ENCODE measurements at regions not wholly inside any gene's neighbourhood (a gene's known extent, or its start where the extent isn't known, plus 50 kb on each side); places are given as distances from the start of the nearest gene placed in this dataset.

GRCh38 chr13:31923134-31923763 is 108.3 kb upstream of the FRY start:
- Histone ChIP-seq H3K27me3 (ENCODE audit: control insufficient read depth in 2 of 2, insufficient read depth in 2 of 2, low read length in 2 of 2) (no peaks in the 10 kb centered on the region), H3K9ac (ENCODE audit: low read depth in 1 of 2, low read length in 2 of 2) (no peak overlapping the region), H3K4me1 (ENCODE audit: control insufficient read depth in 2 of 2, insufficient read depth in 2 of 2, low read length in 2 of 2) (peaks cover 6 to 8% of the 10 kb centered on the region in 2 donors), H3K36me3 (ENCODE audit: control insufficient read depth in 2 of 2, insufficient read depth in 2 of 2, low read length in 2 of 2) (no peaks in the 10 kb centered on the region), H3K27ac (ENCODE audit: low read depth in 2 of 2, low read length in 2 of 2) (no peak overlapping the region), H3K4me3 (ENCODE audit: low read length in 2 of 2) (no peak overlapping the region), H3K9me3 (ENCODE audit: control insufficient read depth in 2 of 2, low read length in 2 of 2) (no peaks in the 10 kb centered on the region)

DNA sequence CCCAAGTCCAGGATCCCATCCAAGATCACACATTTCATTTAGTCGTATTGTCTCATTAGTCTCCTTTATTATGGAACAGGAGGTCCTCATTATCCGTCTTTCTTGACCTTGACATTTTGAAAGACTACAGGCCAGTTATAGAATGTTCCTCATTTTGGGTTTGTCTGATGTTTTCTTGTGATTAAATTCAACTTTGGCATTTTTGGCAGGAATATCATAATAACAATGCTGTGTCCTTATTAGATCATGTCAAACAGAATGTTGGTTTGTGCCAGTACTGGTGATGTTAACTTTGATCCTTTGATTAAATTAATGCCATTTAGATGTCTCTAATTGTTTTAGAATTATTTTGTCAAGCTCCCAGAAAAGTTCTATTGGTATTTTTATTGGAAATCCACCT is 106.5 kb upstream of the FRY start:
- peaks cover 6 to 8% of the 10 kb centered on the region in 2 donors for H3K4me1 ChIP-seq (ENCODE audit: control insufficient read depth in 2 of 2, insufficient read depth in 2 of 2, low read length in 2 of 2)
- no peaks in the 10 kb centered on the region for H3K9me3 ChIP-seq (ENCODE audit: control insufficient read depth in 2 of 2, low read length in 2 of 2)
- no peak overlapping the region for H3K9ac ChIP-seq (ENCODE audit: low read depth in 1 of 2, low read length in 2 of 2)
- H3K27me3 ChIP-seq (ENCODE audit: control insufficient read depth in 2 of 2, insufficient read depth in 2 of 2, low read length in 2 of 2) = no peaks in the 10 kb centered on the region
- H3K27ac ChIP-seq (ENCODE audit: low read depth in 2 of 2, low read length in 2 of 2) = no peak overlapping the region
- no peaks in the 10 kb centered on the region for H3K36me3 ChIP-seq (ENCODE audit: control insufficient read depth in 2 of 2, insufficient read depth in 2 of 2, low read length in 2 of 2)
- no peak overlapping the region for H3K4me3 ChIP-seq (ENCODE audit: low read length in 2 of 2)

DNA sequence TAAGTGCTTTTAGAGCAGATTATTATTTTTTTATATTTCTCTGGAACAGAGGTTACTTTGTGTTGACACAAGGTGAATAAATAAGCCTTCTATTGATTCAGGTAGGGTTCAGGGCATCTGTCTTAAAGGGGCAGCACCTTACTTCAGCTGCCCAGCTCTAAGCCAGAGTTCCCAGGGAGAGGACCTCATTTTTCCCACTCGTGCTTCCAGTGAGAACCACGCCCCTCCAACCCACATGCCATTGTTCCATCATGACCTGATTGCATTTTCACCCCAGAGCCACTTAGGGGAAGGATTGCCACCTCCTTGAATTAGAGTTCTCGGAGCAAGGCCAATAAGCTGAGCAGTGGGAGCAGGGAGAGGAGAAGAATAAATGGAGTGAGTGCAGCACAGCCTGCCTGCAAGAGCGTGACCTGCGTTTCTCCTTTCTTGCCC is 104.3 kb upstream of the FRY start:
- Histone ChIP-seq H3K9ac (ENCODE audit: low read depth in 1 of 2, low read length in 2 of 2) (no peak overlapping the region), H3K27me3 (ENCODE audit: control insufficient read depth in 2 of 2, insufficient read depth in 2 of 2, low read length in 2 of 2) (no peaks in the 10 kb centered on the region), H3K4me3 (ENCODE audit: low read length in 2 of 2) (no peak overlapping the region), H3K27ac (ENCODE audit: low read depth in 2 of 2, low read length in 2 of 2) (no peak overlapping the region), H3K4me1 (ENCODE audit: control insufficient read depth in 2 of 2, insufficient read depth in 2 of 2, low read length in 2 of 2) (peaks cover 6% of the 10 kb centered on the region in 2 donors), H3K36me3 (ENCODE audit: control insufficient read depth in 2 of 2, insufficient read depth in 2 of 2, low read length in 2 of 2) (no peaks in the 10 kb centered on the region), H3K9me3 (ENCODE audit: control insufficient read depth in 2 of 2, low read length in 2 of 2) (no peaks in the 10 kb centered on the region)

GRCh38 chr13:31929031-31929770 is 102.4 kb upstream of the FRY start:
- Histone ChIP-seq H3K9ac (ENCODE audit: low read depth in 1 of 2, low read length in 2 of 2) (no peak overlapping the region), H3K4me3 (ENCODE audit: low read length in 2 of 2) (no peak overlapping the region), H3K27me3 (ENCODE audit: control insufficient read depth in 2 of 2, insufficient read depth in 2 of 2, low read length in 2 of 2) (no peaks in the 10 kb centered on the region), H3K4me1 (ENCODE audit: control insufficient read depth in 2 of 2, insufficient read depth in 2 of 2, low read length in 2 of 2) (peaks cover 6% of the 10 kb centered on the region in 2 donors), H3K27ac (ENCODE audit: low read depth in 2 of 2, low read length in 2 of 2) (no peak overlapping the region), H3K36me3 (ENCODE audit: control insufficient read depth in 2 of 2, insufficient read depth in 2 of 2, low read length in 2 of 2) (no peaks in the 10 kb centered on the region), H3K9me3 (ENCODE audit: control insufficient read depth in 2 of 2, low read length in 2 of 2) (no peaks in the 10 kb centered on the region)

GRCh38 chr13:31930490-31930889 is 101.1 kb upstream of the FRY start:
- no peaks in the 10 kb centered on the region for H3K36me3 ChIP-seq (ENCODE audit: control insufficient read depth in 2 of 2, insufficient read depth in 2 of 2, low read length in 2 of 2)
- H3K9ac ChIP-seq (ENCODE audit: low read depth in 1 of 2, low read length in 2 of 2) = no peak overlapping the region
- H3K4me3 ChIP-seq (ENCODE audit: low read length in 2 of 2) = no peak overlapping the region
- H3K27me3 ChIP-seq (ENCODE audit: control insufficient read depth in 2 of 2, insufficient read depth in 2 of 2, low read length in 2 of 2) = no peaks in the 10 kb centered on the region
- no peak overlapping the region for H3K27ac ChIP-seq (ENCODE audit: low read depth in 2 of 2, low read length in 2 of 2)
- H3K4me1 ChIP-seq (ENCODE audit: control insufficient read depth in 2 of 2, insufficient read depth in 2 of 2, low read length in 2 of 2) = peaks cover 6% of the 10 kb centered on the region in 2 donors
- no peaks in the 10 kb centered on the region for H3K9me3 ChIP-seq (ENCODE audit: control insufficient read depth in 2 of 2, low read length in 2 of 2)

- no peak overlapping the region for H3K27ac ChIP-seq (ENCODE audit: low read depth in 2 of 2, low read length in 2 of 2)
- no peaks in the 10 kb centered on the region for H3K9me3 ChIP-seq (ENCODE audit: control insufficient read depth in 2 of 2, low read length in 2 of 2)
- H3K4me3 ChIP-seq (ENCODE audit: low read length in 2 of 2) = no peak overlapping the region
- H3K36me3 ChIP-seq (ENCODE audit: control insufficient read depth in 2 of 2, insufficient read depth in 2 of 2, low read length in 2 of 2) = no peaks in the 10 kb centered on the region
- peaks cover 6% of the 10 kb centered on the region in 2 donors for H3K4me1 ChIP-seq (ENCODE audit: control insufficient read depth in 2 of 2, insufficient read depth in 2 of 2, low read length in 2 of 2)
- no peaks in the 10 kb centered on the region for H3K27me3 ChIP-seq (ENCODE audit: control insufficient read depth in 2 of 2, insufficient read depth in 2 of 2, low read length in 2 of 2)
- no peak overlapping the region for H3K9ac ChIP-seq (ENCODE audit: low read depth in 1 of 2, low read length in 2 of 2)
These were observed 100.6 kb upstream of the FRY start for GRCh38 chr13:31930901-31931522.

DNA sequence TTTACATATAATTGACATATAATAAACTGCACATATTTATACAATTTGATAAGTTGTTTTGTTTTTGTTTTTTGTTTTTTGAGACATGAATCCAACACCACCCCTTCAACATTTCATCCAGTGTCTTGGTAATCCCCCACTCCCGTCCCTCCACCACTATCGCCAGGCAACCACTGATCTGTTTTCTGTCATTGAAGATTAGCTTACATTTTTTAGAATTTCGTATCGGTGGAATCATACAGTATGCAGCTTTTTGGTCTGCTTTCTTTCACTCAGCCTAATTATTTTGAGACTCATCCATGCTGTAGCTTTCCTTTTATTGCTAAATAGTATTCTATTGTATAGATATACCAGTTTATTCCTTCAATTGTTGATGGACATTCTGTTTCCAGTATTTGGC is 94.1 kb upstream of the FRY start:
- Histone ChIP-seq H3K36me3 (ENCODE audit: control insufficient read depth in 2 of 2, insufficient read depth in 2 of 2, low read length in 2 of 2) (no peaks in the 10 kb centered on the region), H3K27ac (ENCODE audit: low read depth in 2 of 2, low read length in 2 of 2) (no peak overlapping the region), H3K4me3 (ENCODE audit: low read length in 2 of 2) (no peak overlapping the region), H3K9ac (ENCODE audit: low read depth in 1 of 2, low read length in 2 of 2) (no peak overlapping the region), H3K27me3 (ENCODE audit: control insufficient read depth in 2 of 2, insufficient read depth in 2 of 2, low read length in 2 of 2) (no peaks in the 10 kb centered on the region), H3K9me3 (ENCODE audit: control insufficient read depth in 2 of 2, low read length in 2 of 2) (no peaks in the 10 kb centered on the region), H3K4me1 (ENCODE audit: control insufficient read depth in 2 of 2, insufficient read depth in 2 of 2, low read length in 2 of 2) (no peaks in the 10 kb centered on the region)

DNA sequence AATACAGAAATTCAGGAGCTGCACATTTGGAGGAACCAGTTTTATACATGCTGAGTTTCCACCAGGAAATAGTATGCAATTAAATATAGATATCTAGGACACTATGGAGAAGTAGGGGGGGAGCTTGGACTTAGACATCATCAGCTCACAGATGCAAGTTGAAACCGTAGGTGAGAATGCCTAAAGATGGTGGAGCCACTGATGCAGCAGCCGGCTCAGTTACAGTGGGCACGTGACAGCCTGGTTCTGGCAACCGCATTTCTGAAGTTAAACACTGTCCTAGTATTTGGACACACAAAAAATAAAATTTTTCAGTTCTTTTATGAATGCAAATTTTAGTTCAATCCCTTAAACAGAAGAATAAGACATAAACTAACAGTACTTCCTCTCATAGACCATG is 91.5 kb upstream of the FRY start:
- Histone ChIP-seq H3K27me3 (ENCODE audit: control insufficient read depth in 2 of 2, insufficient read depth in 2 of 2, low read length in 2 of 2) (no peaks in the 10 kb centered on the region), H3K4me3 (ENCODE audit: low read length in 2 of 2) (no peak overlapping the region), H3K9me3 (ENCODE audit: control insufficient read depth in 2 of 2, low read length in 2 of 2) (no peaks in the 10 kb centered on the region), H3K36me3 (ENCODE audit: control insufficient read depth in 2 of 2, insufficient read depth in 2 of 2, low read length in 2 of 2) (no peaks in the 10 kb centered on the region), H3K4me1 (ENCODE audit: control insufficient read depth in 2 of 2, insufficient read depth in 2 of 2, low read length in 2 of 2) (peaks cover 0 to 5% of the 10 kb centered on the region in 2 donors), H3K27ac (ENCODE audit: low read depth in 2 of 2, low read length in 2 of 2) (no peak overlapping the region), H3K9ac (ENCODE audit: low read depth in 1 of 2, low read length in 2 of 2) (no peak overlapping the region)

GRCh38 chr13:31943591-31943990 is 88.0 kb upstream of the FRY start:
- no peak overlapping the region for H3K27ac ChIP-seq (ENCODE audit: low read depth in 2 of 2, low read length in 2 of 2)
- H3K9ac ChIP-seq (ENCODE audit: low read depth in 1 of 2, low read length in 2 of 2) = no peak overlapping the region
- peaks cover 0 to 5% of the 10 kb centered on the region in 2 donors for H3K4me1 ChIP-seq (ENCODE audit: control insufficient read depth in 2 of 2, insufficient read depth in 2 of 2, low read length in 2 of 2)
- no peak overlapping the region for H3K4me3 ChIP-seq (ENCODE audit: low read length in 2 of 2)
- H3K9me3 ChIP-seq (ENCODE audit: control insufficient read depth in 2 of 2, low read length in 2 of 2) = no peaks in the 10 kb centered on the region
- no peaks in the 10 kb centered on the region for H3K36me3 ChIP-seq (ENCODE audit: control insufficient read depth in 2 of 2, insufficient read depth in 2 of 2, low read length in 2 of 2)
- no peaks in the 10 kb centered on the region for H3K27me3 ChIP-seq (ENCODE audit: control insufficient read depth in 2 of 2, insufficient read depth in 2 of 2, low read length in 2 of 2)

Measured in mucosa of rectum (tissue), 2 donors.